ENCODE measurements at regions not wholly inside any gene's neighbourhood (a gene's known extent, or its start where the extent isn't known, plus 50 kb on each side); places are given as distances from the start of the nearest gene placed in this dataset.

- TF ChIP-seq POLR2A (IDR thresholded peaks at IDR 0.05) (no peak), CTCF (IDR thresholded peaks at IDR 0.05) (no peak), EP300 (IDR thresholded peaks at IDR 0.05) (no peak)
These were observed 112.5 kb upstream of the SELENOP start for GRCh38 chr5:42924226-42924625.
